SIG-M5 treated with dmso at 0.1 percent for 504 hours (cell line): ENCODE measurements at regions not wholly inside any gene's neighbourhood (a gene's known extent, or its start where the extent isn't known, plus 50 kb on each side); places are given as distances from the start of the nearest gene placed in this dataset.

Source experiments
- DNase-seq: peaks from one replicate; lab custom pipeline; 2025; ENCODE audit not compliant: unreplicated experiment; lab: John Stamatoyannopoulos, UW

- DNase-seq, result no peak
Measured at GRCh38 chr3:80239301-80239700, 471.5 kb upstream of the ROBO1 start.

- no peak for DNase-seq
Measured at GRCh38 chr3:80238606-80239005, 470.8 kb upstream of the ROBO1 start.

- DNase-seq, result no peak
Measured at GRCh38 chr3:80238152-80238551, 470.4 kb upstream of the ROBO1 start.

- no peak for DNase-seq
Measured at GRCh38 chr3:80234706-80235105, 466.9 kb upstream of the ROBO1 start.

GRCh38 chr3:80233576-80233975 is 465.8 kb upstream of the ROBO1 start:
- DNase-seq, result no peak

GRCh38 chr3:80232760-80233159 is 465.0 kb upstream of the ROBO1 start:
- DNase-seq, result no peak

- no peak for DNase-seq
Measured at GRCh38 chr3:80230962-80231361, 463.2 kb upstream of the ROBO1 start.

GRCh38 chr3:80227216-80227615 is 459.4 kb upstream of the ROBO1 start:
- DNase-seq, result no peak

- DNase-seq, result no peak
Measured at GRCh38 chr3:80215191-80215590, 447.4 kb upstream of the ROBO1 start.

GRCh38 chr3:80213086-80213485 is 445.3 kb upstream of the ROBO1 start:
- DNase-seq, result no peak

GRCh38 chr3:80192936-80193335 is 425.1 kb upstream of the ROBO1 start:
- no peak for DNase-seq

GRCh38 chr3:80190051-80190450 is 422.3 kb upstream of the ROBO1 start:
- no peak for DNase-seq

GRCh38 chr3:80187981-80188380 is 420.2 kb upstream of the ROBO1 start:
- DNase-seq, result no peak

- no peak for DNase-seq
Measured at GRCh38 chr3:80159990-80160506, 392.2 kb upstream of the ROBO1 start.

GRCh38 chr3:80158332-80158731 is 390.5 kb upstream of the ROBO1 start:
- no peak for DNase-seq

GRCh38 chr3:80157546-80157945 is 389.7 kb upstream of the ROBO1 start:
- no peak for DNase-seq

- no peak for DNase-seq
Measured at GRCh38 chr3:80152692-80153091, 384.9 kb upstream of the ROBO1 start.

- DNase-seq, result no peak
Measured at GRCh38 chr3:80142714-80143113, 374.9 kb upstream of the ROBO1 start.

GRCh38 chr3:80141557-80141956 is 373.8 kb upstream of the ROBO1 start:
- DNase-seq, result no peak

GRCh38 chr3:80116281-80116680 is 348.5 kb upstream of the ROBO1 start:
- no peak for DNase-seq

- no peak for DNase-seq
Measured at GRCh38 chr3:80114694-80115093, 346.9 kb upstream of the ROBO1 start.

- DNase-seq, result no peak
Measured at GRCh38 chr3:80113331-80113730, 345.5 kb upstream of the ROBO1 start.

- DNase-seq, result no peak
Measured at GRCh38 chr3:80099559-80100066, 331.8 kb upstream of the ROBO1 start.

- DNase-seq, result no peak
Measured at GRCh38 chr3:80097674-80098073, 329.9 kb upstream of the ROBO1 start.
